HG02970 (cell line): ENCODE measurements at regions not wholly inside any gene's neighbourhood (a gene's known extent, or its start where the extent isn't known, plus 50 kb on each side); places are given as distances from the start of the nearest gene placed in this dataset.

Source experiments
- ATAC-seq: cut with Tn5 transposase; IDR thresholded peaks from one replicate; pipeline ENCODE4 v1.9.1; 2021; ENCODE audit warnings: mild to moderate bottlenecking, moderate library complexity, moderate number of reproducible peaks; ENCODE audit not compliant: unreplicated experiment, low FRiP score

GRCh38 chr2:136582628-136583205 is 182.6 kb upstream of the THSD7B start:
- no peak for ATAC-seq

- no peak for ATAC-seq
These were observed 193.0 kb upstream of the THSD7B start for GRCh38 chr2:136572335-136572734.

GRCh38 chr2:136557203-136557602 is 208.1 kb upstream of the THSD7B start:
- ATAC-seq, result no peak

- no peak for ATAC-seq
These were observed 215.2 kb upstream of the THSD7B start for GRCh38 chr2:136550181-136550580.

- no peak for ATAC-seq
These were observed 226.0 kb upstream of the THSD7B start for GRCh38 chr2:136539355-136539754.

- no peak for ATAC-seq
These were observed 226.9 kb upstream of the THSD7B start for GRCh38 chr2:136538489-136538888.

GRCh38 chr2:136534811-136535210 is 230.5 kb upstream of the THSD7B start:
- no peak for ATAC-seq

GRCh38 chr2:136532171-136532570 is 233.2 kb upstream of the THSD7B start:
- ATAC-seq, result no peak

- no peak for ATAC-seq
These were observed 233.6 kb upstream of the THSD7B start for GRCh38 chr2:136531731-136532130.

- ATAC-seq, result no peak
These were observed 235.2 kb upstream of the THSD7B start for GRCh38 chr2:136530146-136530545.

GRCh38 chr2:136527560-136527959 is 237.8 kb upstream of the THSD7B start:
- no peak for ATAC-seq

GRCh38 chr2:136522724-136523123 is 242.6 kb upstream of the THSD7B start:
- ATAC-seq, result no peak

GRCh38 chr2:136517716-136518115 is 247.6 kb upstream of the THSD7B start:
- ATAC-seq, result no peak

GRCh38 chr2:136510244-136510643 is 255.1 kb upstream of the THSD7B start:
- ATAC-seq, result no peak

GRCh38 chr2:136505462-136505861 is 259.9 kb upstream of the THSD7B start:
- no peak for ATAC-seq

- ATAC-seq, result no peak
These were observed 262.7 kb upstream of the THSD7B start for GRCh38 chr2:136502660-136503059.

- ATAC-seq, result no peak
These were observed 267.6 kb upstream of the THSD7B start for GRCh38 chr2:136497709-136498108.

GRCh38 chr2:136496966-136497365 is 268.4 kb upstream of the THSD7B start:
- no peak for ATAC-seq

GRCh38 chr2:136495636-136496035 is 269.7 kb upstream of the THSD7B start:
- no peak for ATAC-seq

- ATAC-seq, result no peak
These were observed 272.4 kb upstream of the THSD7B start for GRCh38 chr2:136492901-136493300.

GRCh38 chr2:136490100-136490499 is 275.2 kb upstream of the THSD7B start:
- ATAC-seq, result no peak

GRCh38 chr2:136487421-136487820 is 277.9 kb upstream of the THSD7B start:
- ATAC-seq, result no peak

GRCh38 chr2:136486115-136486514 is 279.2 kb upstream of the THSD7B start:
- no peak for ATAC-seq
